OCI-LY7 (cell line): ENCODE measurements at regions not wholly inside any gene's neighbourhood (a gene's known extent, or its start where the extent isn't known, plus 50 kb on each side); places are given as distances from the start of the nearest gene placed in this dataset.
A peak's percentile ranks its signal among the peaks of the same experiment; 100 is the strongest.

ENCODE experiments used
- BruUV-seq: library from RNA; stranded (reverse); fragments of 400-500 nt; replicated peaks from 2 replicates; lab custom pipeline; 2021; lab: Mats Ljungman, UMichigan
- CTCF ChIA-PET: fragments of 300-600 bp; sonication (Branson Sonifier 250); formaldehyde crosslinking; loops from one replicate; lab custom pipeline; 2022; ENCODE audit warnings: antibody characterized with exemption; ENCODE audit not compliant: unreplicated experiment; lab: Charles Lee
- POLR2A ChIA-PET: fragments of 300-600 bp; sonication (Branson Sonifier 250); formaldehyde crosslinking; loops from one replicate; lab custom pipeline; 2022; ENCODE audit warnings: antibody characterized with exemption; lab: Charles Lee
- DNase-seq: peaks from one replicate; pipeline ENCODE4 v3.0.0-alpha.2; 2015; ENCODE audit warnings: low spot score
- H2AFZ ChIP-seq: fragments of 200-600 bp; sonication (generic), shearing (Covaris generic); 2 replicates; pipeline ENCODE4 v1.6.1; 2014; ENCODE audit warnings: mild to moderate bottlenecking, antibody characterized with exemption, low read length, moderate library complexity
- H3K27ac ChIP-seq: fragments of 200-600 bp; sonication (generic); 2 replicates; pipeline ENCODE4 v1.5.1; 2014; ENCODE audit warnings: mixed run types, low read depth, mild to moderate bottlenecking, moderate library complexity, low read length, inconsistent platforms; ENCODE audit not compliant: poor library complexity, severe bottlenecking
- H3K36me3 ChIP-seq: fragments of 200-600 bp; sonication (generic); 2 replicates; pipeline ENCODE4 v1.6.1; 2014; ENCODE audit warnings: mild to moderate bottlenecking, antibody characterized with exemption, low read length, moderate library complexity, mixed read lengths; ENCODE audit not compliant: insufficient read depth
- H3K4me1 ChIP-seq: fragments of 200-600 bp; sonication (generic); 2 replicates; pipeline ENCODE4 v1.5.1; 2014; ENCODE audit warnings: mild to moderate bottlenecking, low read length; ENCODE audit not compliant: insufficient read depth, poor library complexity, severe bottlenecking
- H3K4me2 ChIP-seq: fragments of 200-600 bp; sonication (generic); 2 replicates; pipeline ENCODE4 v1.6.1; 2014; ENCODE audit warnings: mild to moderate bottlenecking, low read length
- H3K4me3 ChIP-seq: fragments of 200-600 bp; sonication (generic); 2 replicates; pipeline ENCODE4 v1.5.1; 2014; ENCODE audit warnings: mild to moderate bottlenecking, low read depth, low read length; ENCODE audit not compliant: poor library complexity, severe bottlenecking
- H3K79me2 ChIP-seq: fragments of 200-600 bp; sonication (generic); 2 replicates; pipeline ENCODE4 v1.6.1; 2016; ENCODE audit warnings: low read depth, mild to moderate bottlenecking, low read length, moderate library complexity, mixed read lengths; ENCODE audit not compliant: insufficient read depth
- H3K9me2 ChIP-seq: fragments of 200-600 bp; sonication (generic); 2 replicates; pipeline ENCODE4 v1.6.1; 2016; ENCODE audit warnings: mild to moderate bottlenecking, low read length, mixed read lengths; ENCODE audit not compliant: insufficient read depth
- H3K9me3 ChIP-seq: fragments of 200-600 bp; sonication (generic); 2 replicates; pipeline ENCODE4 v1.6.1; 2014; ENCODE audit warnings: mild to moderate bottlenecking, mixed run types, low read length, mixed read lengths
- H4K20me1 ChIP-seq: fragments of 200-600 bp; sonication (generic); 2 replicates; pipeline ENCODE4 v1.6.1; 2014; ENCODE audit warnings: mild to moderate bottlenecking, antibody characterized with exemption, low read length, moderate library complexity, mixed read lengths; ENCODE audit not compliant: insufficient read depth
- EZH2phosphoT487 ChIP-seq: fragments of 200-600 bp; sonication (generic); IDR thresholded peaks from 2 replicates; pipeline ENCODE4 v1.6.1; 2018; ENCODE audit warnings: low read depth, borderline replicate concordance, mild to moderate bottlenecking, mixed run types, antibody characterized with exemption, low read length, moderate library complexity, mixed read lengths
- intact Hi-C: fragments of 100-400 bp; cut with micrococcal nuclease; formaldehyde crosslinking; loops from one replicate; pipeline ENCODE4 v1.10.0; 2022; ENCODE audit not compliant: unreplicated experiment
- TF ChIP-seq, protein P1 (sequence below): fragments of 200-600 bp; sonication (generic); conservative IDR thresholded peaks from 2 replicates; pipeline ENCODE4 v1.5.1; 2014; ENCODE audit warnings: mild to moderate bottlenecking, antibody characterized with exemption, low read length, moderate library complexity, mixed read lengths

DNA sequence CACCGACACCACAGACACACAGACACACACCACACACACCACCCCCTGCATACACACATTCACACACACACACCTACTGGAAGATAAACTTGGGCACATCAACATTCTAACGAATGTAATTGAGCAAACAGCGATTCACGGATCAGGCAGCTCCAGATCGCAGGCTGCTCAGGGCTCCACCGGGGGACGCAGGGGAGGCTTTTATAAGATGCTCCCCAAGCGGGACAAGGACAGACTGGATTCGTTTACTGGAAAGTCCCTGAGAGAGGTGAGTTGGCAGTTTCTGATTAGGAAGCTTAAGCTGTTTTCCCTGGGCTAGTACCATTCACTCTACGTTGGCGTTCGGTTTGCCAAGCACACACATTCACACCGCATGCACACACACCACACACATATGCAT is 281.3 kb downstream of the IRF8 start:
- Histone ChIP-seq H3K27ac (no peak overlapping the region), H3K4me3 (no peak overlapping the region), H4K20me1 (no peaks in the 10 kb centered on the region), H3K9me3 (no peaks in the 10 kb centered on the region), H3K9me2 (no peaks in the 10 kb centered on the region), H3K4me1 (no peaks in the 10 kb centered on the region), H3K36me3 (no peaks in the 10 kb centered on the region), H3K4me2 (no peak overlapping the region), H3K79me2 (no peaks in the 10 kb centered on the region), H2AFZ (no peak overlapping the region)
- ChIA-PET POLR2A (no interaction called here), CTCF (no interaction called here)
- intact Hi-C loops: no loop called here
- TF ChIP-seq EZH2phosphoT487: no peak
- TF ChIP-seq, protein P1, sequence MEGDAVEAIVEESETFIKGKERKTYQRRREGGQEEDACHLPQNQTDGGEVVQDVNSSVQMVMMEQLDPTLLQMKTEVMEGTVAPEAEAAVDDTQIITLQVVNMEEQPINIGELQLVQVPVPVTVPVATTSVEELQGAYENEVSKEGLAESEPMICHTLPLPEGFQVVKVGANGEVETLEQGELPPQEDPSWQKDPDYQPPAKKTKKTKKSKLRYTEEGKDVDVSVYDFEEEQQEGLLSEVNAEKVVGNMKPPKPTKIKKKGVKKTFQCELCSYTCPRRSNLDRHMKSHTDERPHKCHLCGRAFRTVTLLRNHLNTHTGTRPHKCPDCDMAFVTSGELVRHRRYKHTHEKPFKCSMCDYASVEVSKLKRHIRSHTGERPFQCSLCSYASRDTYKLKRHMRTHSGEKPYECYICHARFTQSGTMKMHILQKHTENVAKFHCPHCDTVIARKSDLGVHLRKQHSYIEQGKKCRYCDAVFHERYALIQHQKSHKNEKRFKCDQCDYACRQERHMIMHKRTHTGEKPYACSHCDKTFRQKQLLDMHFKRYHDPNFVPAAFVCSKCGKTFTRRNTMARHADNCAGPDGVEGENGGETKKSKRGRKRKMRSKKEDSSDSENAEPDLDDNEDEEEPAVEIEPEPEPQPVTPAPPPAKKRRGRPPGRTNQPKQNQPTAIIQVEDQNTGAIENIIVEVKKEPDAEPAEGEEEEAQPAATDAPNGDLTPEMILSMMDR: no peak
- no TSS peak for BruUV-seq
- DNase-seq: no peak

DNA sequence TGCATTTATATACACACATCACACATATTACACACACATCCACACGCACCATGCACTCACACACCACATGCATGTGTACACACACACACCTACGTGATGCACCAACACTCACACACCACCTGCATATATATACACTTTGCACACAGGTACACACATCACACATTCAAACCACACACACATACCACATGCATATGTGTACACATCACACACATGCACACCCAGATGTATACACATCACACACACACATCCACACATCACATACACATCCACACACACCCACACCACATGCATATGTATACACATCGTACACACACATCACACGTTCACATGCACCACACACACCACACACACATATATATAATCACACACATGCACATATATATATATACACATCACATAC is 281.8 kb downstream of the IRF8 start:
- intact Hi-C loops: no loop called here
- Histone ChIP-seq H4K20me1 (no peaks in the 10 kb centered on the region), H3K9me3 (no peaks in the 10 kb centered on the region), H3K9me2 (no peaks in the 10 kb centered on the region), H2AFZ (no peak overlapping the region), H3K27ac (no peak overlapping the region), H3K4me1 (no peaks in the 10 kb centered on the region), H3K4me2 (no peak overlapping the region), H3K36me3 (no peaks in the 10 kb centered on the region), H3K79me2 (no peaks in the 10 kb centered on the region), H3K4me3 (no peak overlapping the region)
- ChIA-PET CTCF (no interaction called here), POLR2A (no interaction called here)
- BruUV-seq: no TSS peak
- TF ChIP-seq, protein P1: no peak
- TF ChIP-seq EZH2phosphoT487: no peak
- DNase-seq: no peak

DNA sequence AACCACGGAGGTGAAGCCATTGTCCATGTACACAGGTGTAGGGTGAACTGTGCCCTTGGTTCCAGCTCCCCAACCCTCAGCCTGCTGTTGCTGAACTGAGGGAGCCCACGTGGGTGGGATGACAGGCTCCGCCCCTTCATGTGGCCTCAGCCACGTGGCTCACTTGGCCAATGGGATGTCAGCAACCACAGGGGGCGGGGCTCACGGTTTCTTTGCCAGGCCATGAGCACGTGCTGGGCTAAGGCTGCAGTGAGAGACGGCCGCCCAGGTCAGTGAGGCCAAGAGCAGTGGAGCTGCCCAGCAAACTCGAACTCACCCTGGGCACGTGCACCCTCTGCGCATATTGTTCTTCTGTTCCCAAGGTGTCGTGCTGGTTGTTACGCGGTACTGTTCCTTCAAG is 282.6 kb downstream of the IRF8 start:
- Histone ChIP-seq H3K4me2 (no peak overlapping the region), H4K20me1 (no peaks in the 10 kb centered on the region), H3K4me3 (no peak overlapping the region), H2AFZ (no peak overlapping the region), H3K27ac (no peak overlapping the region), H3K79me2 (no peaks in the 10 kb centered on the region), H3K4me1 (no peaks in the 10 kb centered on the region), H3K9me3 (no peaks in the 10 kb centered on the region), H3K9me2 (no peaks in the 10 kb centered on the region), H3K36me3 (no peaks in the 10 kb centered on the region)
- BruUV-seq: no TSS peak
- ChIA-PET CTCF (no interaction called here), POLR2A (no interaction called here)
- intact Hi-C loops: no loop called here
- peak; percentile 4 for DNase-seq
- TF ChIP-seq, protein P1: no peak
- TF ChIP-seq EZH2phosphoT487: no peak
